IPS-15b (cell line): ENCODE measurements at regions not wholly inside any gene's neighbourhood (a gene's known extent, or its start where the extent isn't known, plus 50 kb on each side); places are given as distances from the start of the nearest gene placed in this dataset.
"Not testable (repeated sequence)": the region's sequence is repeated elsewhere in the genome, so short reads cannot be mapped to it uniquely, and the experiment has no call there.

Source experiments
- H3K27me3 ChIP-seq: one replicate; pipeline ENCODE4 v1.6.1; 2013; ENCODE audit warnings: low read length; ENCODE audit not compliant: control insufficient read depth, insufficient read depth
- H3K36me3 ChIP-seq: one replicate; pipeline ENCODE4 v1.6.1; 2013; ENCODE audit warnings: low read length; ENCODE audit not compliant: control insufficient read depth, insufficient read depth
- H3K4me1 ChIP-seq: one replicate; pipeline ENCODE4 v1.6.1; 2013; ENCODE audit warnings: mild to moderate bottlenecking, low read length; ENCODE audit not compliant: control insufficient read depth, insufficient read depth
- H3K4me3 ChIP-seq: one replicate; pipeline ENCODE4 v1.5.1; 2013; ENCODE audit warnings: low read depth, low read length
- H3K9ac ChIP-seq: one replicate; pipeline ENCODE4 v1.6.1; 2013; ENCODE audit warnings: low read depth, mild to moderate bottlenecking, low read length
- H3K9me3 ChIP-seq: one replicate; pipeline ENCODE4 v1.6.1; 2013; ENCODE audit warnings: mild to moderate bottlenecking, low read length; ENCODE audit not compliant: control insufficient read depth, insufficient read depth

- H3K9me3 ChIP-seq, result no peaks in the 10 kb centered on the region
- no peak overlapping the region for H3K4me3 ChIP-seq
- no peaks in the 10 kb centered on the region for H3K36me3 ChIP-seq
- H3K4me1 ChIP-seq, result no peaks in the 10 kb centered on the region
- no peak overlapping the region for H3K9ac ChIP-seq
- peaks cover 22% of the 10 kb centered on the region for H3K27me3 ChIP-seq
Measured at GRCh38 chr9:94033383-94033782, 50.9 kb upstream of the PTPDC1 start.

GRCh38 chr9:94031946-94032345, 52.3 kb upstream of the PTPDC1 start:
- Histone ChIP-seq H3K4me1 (no peaks in the 10 kb centered on the region), H3K4me3 (peak overlapping the region; percentile 79), H3K9ac (no peak overlapping the region), H3K9me3 (peaks cover 4% of the 10 kb centered on the region), H3K36me3 (no peaks in the 10 kb centered on the region), H3K27me3 (peaks cover 22% of the 10 kb centered on the region)

- Histone ChIP-seq H3K4me1 (no peaks in the 10 kb centered on the region), H3K9me3 (peaks cover 8% of the 10 kb centered on the region), H3K36me3 (no peaks in the 10 kb centered on the region), H3K9ac (peak overlapping the region; percentile 48), H3K4me3 (peak overlapping the region; percentile 79), H3K27me3 (peaks cover 22% of the 10 kb centered on the region)
Measured at GRCh38 chr9:94031380-94031779, 52.9 kb upstream of the PTPDC1 start.

GRCh38 chr9:94030318-94031179, 53.7 kb upstream of the PTPDC1 start:
- Histone ChIP-seq H3K27me3 (peaks cover 22% of the 10 kb centered on the region), H3K36me3 (no peaks in the 10 kb centered on the region), H3K9me3 (peaks cover 12% of the 10 kb centered on the region), H3K4me1 (no peaks in the 10 kb centered on the region), H3K4me3 (peak overlapping the region; percentile 79), H3K9ac (peak overlapping the region; percentile 62)

GRCh38 chr9:94029932-94030317, 54.3 kb upstream of the PTPDC1 start:
- Histone ChIP-seq H3K9me3 (peaks cover 12% of the 10 kb centered on the region), H3K9ac (peak overlapping the region; percentile 62), H3K4me3 (peak overlapping the region; percentile 79), H3K4me1 (no peaks in the 10 kb centered on the region), H3K27me3 (peaks cover 22% of the 10 kb centered on the region), H3K36me3 (no peaks in the 10 kb centered on the region)

GRCh38 chr9:94026816-94027215, 57.4 kb upstream of the PTPDC1 start:
- Histone ChIP-seq H3K4me1 (no peaks in the 10 kb centered on the region), H3K27me3 (peaks cover 16% of the 10 kb centered on the region), H3K4me3 (no peak overlapping the region), H3K9ac (no peak overlapping the region), H3K36me3 (no peaks in the 10 kb centered on the region), H3K9me3 (peaks cover 12% of the 10 kb centered on the region)

- H3K4me3 ChIP-seq, H3K36me3 ChIP-seq, H3K9ac ChIP-seq, H3K4me1 ChIP-seq, H3K27me3 ChIP-seq: not testable (repeated sequence)
- H3K9me3 ChIP-seq, result peaks cover 12% of the 10 kb centered on the region
Measured at GRCh38 chr9:94022476-94022875, 61.8 kb upstream of the PTPDC1 start.

- not testable (repeated sequence) for H3K9ac ChIP-seq, H3K27me3 ChIP-seq, H3K4me1 ChIP-seq, H3K36me3 ChIP-seq, H3K4me3 ChIP-seq, H3K9me3 ChIP-seq
Measured at GRCh38 chr9:94020836-94021235, 63.4 kb upstream of the PTPDC1 start.

- no peak overlapping the region for H3K9ac ChIP-seq
- no peaks in the 10 kb centered on the region for H3K27me3 ChIP-seq
- no peaks in the 10 kb centered on the region for H3K4me1 ChIP-seq
- no peaks in the 10 kb centered on the region for H3K36me3 ChIP-seq
- H3K9me3 ChIP-seq, result no peaks in the 10 kb centered on the region
- no peak overlapping the region for H3K4me3 ChIP-seq
Measured at GRCh38 chr9:94018628-94019027, 63.5 kb upstream of the BARX1 start.

GRCh38 chr9:94017939-94018531, 62.9 kb upstream of the BARX1 start:
- Histone ChIP-seq H3K27me3 (no peaks in the 10 kb centered on the region), H3K9ac (no peak overlapping the region), H3K36me3 (no peaks in the 10 kb centered on the region), H3K9me3 (no peaks in the 10 kb centered on the region), H3K4me1 (no peaks in the 10 kb centered on the region), H3K4me3 (no peak overlapping the region)

GRCh38 chr9:94016744-94017143, 61.6 kb upstream of the BARX1 start:
- Histone ChIP-seq H3K4me1 (no peaks in the 10 kb centered on the region), H3K9me3 (no peaks in the 10 kb centered on the region), H3K36me3 (no peaks in the 10 kb centered on the region), H3K27me3 (no peaks in the 10 kb centered on the region), H3K4me3 (no peak overlapping the region), H3K9ac (no peak overlapping the region)

- H3K27me3 ChIP-seq, result no peaks in the 10 kb centered on the region
- H3K36me3 ChIP-seq, result no peaks in the 10 kb centered on the region
- H3K4me1 ChIP-seq, result no peaks in the 10 kb centered on the region
- no peaks in the 10 kb centered on the region for H3K9me3 ChIP-seq
- H3K9ac ChIP-seq, result no peak overlapping the region
- no peak overlapping the region for H3K4me3 ChIP-seq
Measured at GRCh38 chr9:94014920-94015319, 59.8 kb upstream of the BARX1 start.
